ENCODE measurements at regions not wholly inside any gene's neighbourhood (a gene's known extent, or its start where the extent isn't known, plus 50 kb on each side); places are given as distances from the start of the nearest gene placed in this dataset.

GRCh38 chr14:23861666-23862065 is 91.9 kb upstream of the DHRS4 start:
- no peaks in the 10 kb centered on the region for H3K9me3 ChIP-seq (ENCODE audit: control insufficient read depth in 4 of 4, insufficient read depth in 3 of 4, low read length in 3 of 4)
- DNase-seq (peak; percentile 64 to 66 (median 65)), ATAC-seq (ENCODE audit: insufficient read depth, low FRiP score) (no peak)
- no peak for TF ChIP-seq CTCF (IDR thresholded peaks at IDR 0.05; ENCODE audit: control extremely low read depth, extremely low read depth)
- H3K4me3 ChIP-seq, result no peak overlapping the region
- peaks cover 0 to 9% (median 0%) of the 10 kb centered on the region in 5 donors for H3K4me1 ChIP-seq (ENCODE audit: control insufficient read depth in 5 of 5, insufficient read depth in 5 of 5, low read length in 5 of 5)
- no peaks in the 10 kb centered on the region for H3K36me3 ChIP-seq (ENCODE audit: control insufficient read depth in 4 of 4, insufficient read depth in 4 of 4, low read length in 4 of 4)
- no peak overlapping the region for H3K27ac ChIP-seq (ENCODE audit: low read depth in 1 of 2, low read length in 1 of 2)
- no peaks in the 10 kb centered on the region for H3K27me3 ChIP-seq (ENCODE audit: control insufficient read depth in 3 of 3, insufficient read depth in 3 of 3, low read length in 2 of 3)
- WGBS, 2 donors, result 24 to 67% methylated on average over 2 of the region's 2 CpGs
- no peak overlapping the region for H3K9ac ChIP-seq (ENCODE audit: insufficient read depth in 1 of 2, low read length in 2 of 2)

DNA sequence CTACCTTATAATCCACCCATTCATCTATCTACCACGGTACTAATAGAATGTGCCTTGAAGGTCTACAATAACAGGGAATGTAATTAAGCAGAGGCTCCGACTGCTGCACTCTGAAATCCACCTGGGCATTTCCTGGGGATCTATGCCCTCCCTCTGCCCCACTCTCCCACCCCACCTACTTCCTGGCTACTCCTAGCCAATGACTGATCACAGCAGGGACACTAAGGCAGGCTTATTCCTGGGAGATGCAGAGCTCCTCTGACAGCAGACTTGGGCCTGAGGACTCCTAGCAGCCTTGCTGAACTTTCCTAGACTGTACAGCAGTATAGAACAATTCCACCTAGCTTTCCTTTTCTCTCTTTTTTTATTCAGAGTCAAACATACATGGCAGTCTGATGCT is 91.1 kb upstream of the DHRS4 start:
- Histone ChIP-seq H3K36me3 (ENCODE audit: control insufficient read depth in 4 of 4, insufficient read depth in 4 of 4, low read length in 4 of 4) (no peaks in the 10 kb centered on the region), H3K9me3 (ENCODE audit: control insufficient read depth in 4 of 4, insufficient read depth in 3 of 4, low read length in 3 of 4) (no peaks in the 10 kb centered on the region), H3K4me3 (no peak overlapping the region), H3K9ac (ENCODE audit: insufficient read depth in 1 of 2, low read length in 2 of 2) (no peak overlapping the region), H3K27ac (ENCODE audit: low read depth in 1 of 2, low read length in 1 of 2) (no peak overlapping the region), H3K27me3 (ENCODE audit: control insufficient read depth in 3 of 3, insufficient read depth in 3 of 3, low read length in 2 of 3) (no peaks in the 10 kb centered on the region), H3K4me1 (ENCODE audit: control insufficient read depth in 5 of 5, insufficient read depth in 5 of 5, low read length in 5 of 5) (peaks cover 0 to 9% (median 0%) of the 10 kb centered on the region in 5 donors)
- DNase-seq, result no peak
- WGBS, 2 donors, result 76 to 89% methylated on average over 2 of the region's 2 CpGs
- no peak for TF ChIP-seq CTCF (IDR thresholded peaks at IDR 0.05; ENCODE audit: control extremely low read depth, extremely low read depth)
- ATAC-seq (ENCODE audit: insufficient read depth, low FRiP score), result no peak

- no peaks in the 10 kb centered on the region for H3K36me3 ChIP-seq (ENCODE audit: control insufficient read depth in 4 of 4, insufficient read depth in 4 of 4, low read length in 4 of 4)
- no peak for TF ChIP-seq CTCF (IDR thresholded peaks at IDR 0.05; ENCODE audit: control extremely low read depth, extremely low read depth)
- H3K27me3 ChIP-seq (ENCODE audit: control insufficient read depth in 3 of 3, insufficient read depth in 3 of 3, low read length in 2 of 3), result no peaks in the 10 kb centered on the region
- peaks cover 0 to 9% (median 0%) of the 10 kb centered on the region in 5 donors for H3K4me1 ChIP-seq (ENCODE audit: control insufficient read depth in 5 of 5, insufficient read depth in 5 of 5, low read length in 5 of 5)
- no peak overlapping the region for H3K9ac ChIP-seq (ENCODE audit: insufficient read depth in 1 of 2, low read length in 2 of 2)
- no peaks in the 10 kb centered on the region for H3K9me3 ChIP-seq (ENCODE audit: control insufficient read depth in 4 of 4, insufficient read depth in 3 of 4, low read length in 3 of 4)
- WGBS, 2 donors, result 96 to 98% methylated on average over 1 of the region's 1 CpG
- DNase-seq, result no peak
- H3K4me3 ChIP-seq, result no peak overlapping the region
- no peak overlapping the region for H3K27ac ChIP-seq (ENCODE audit: low read depth in 1 of 2, low read length in 1 of 2)
- ATAC-seq (ENCODE audit: insufficient read depth, low FRiP score), result no peak
Observed at GRCh38 chr14:23863836-23864235, 89.7 kb upstream of the DHRS4 start.

DNA sequence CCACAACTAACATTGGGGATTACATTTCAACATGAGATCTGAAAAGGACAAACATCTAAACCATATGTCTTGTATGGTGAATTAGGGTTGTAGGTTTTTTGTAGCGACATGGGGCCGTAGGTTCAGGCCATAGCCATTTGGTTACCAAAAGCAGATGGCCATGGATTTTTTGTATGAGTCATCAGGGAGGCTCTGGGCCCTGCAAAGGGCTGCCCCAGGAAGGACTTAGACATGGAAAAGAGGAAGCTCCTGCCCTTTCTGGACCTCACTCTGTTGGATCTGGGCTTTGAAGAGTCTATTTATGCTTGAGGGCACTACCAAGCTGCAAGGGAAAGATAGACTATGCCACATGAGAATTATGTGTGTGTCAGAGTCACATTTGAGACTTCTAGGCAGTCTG is 89.3 kb upstream of the DHRS4 start:
- H3K4me3 ChIP-seq, result no peak overlapping the region
- DNase-seq (no peak), ATAC-seq (ENCODE audit: insufficient read depth, low FRiP score) (no peak)
- H3K27ac ChIP-seq (ENCODE audit: low read depth in 1 of 2, low read length in 1 of 2), result no peak overlapping the region
- H3K36me3 ChIP-seq (ENCODE audit: control insufficient read depth in 4 of 4, insufficient read depth in 4 of 4, low read length in 4 of 4), result no peaks in the 10 kb centered on the region
- no peak for TF ChIP-seq CTCF (IDR thresholded peaks at IDR 0.05; ENCODE audit: control extremely low read depth, extremely low read depth)
- H3K9me3 ChIP-seq (ENCODE audit: control insufficient read depth in 4 of 4, insufficient read depth in 3 of 4, low read length in 3 of 4), result no peaks in the 10 kb centered on the region
- H3K27me3 ChIP-seq (ENCODE audit: control insufficient read depth in 3 of 3, insufficient read depth in 3 of 3, low read length in 2 of 3), result no peaks in the 10 kb centered on the region
- no peak overlapping the region for H3K9ac ChIP-seq (ENCODE audit: insufficient read depth in 1 of 2, low read length in 2 of 2)
- peaks cover 0 to 9% (median 0%) of the 10 kb centered on the region in 5 donors for H3K4me1 ChIP-seq (ENCODE audit: control insufficient read depth in 5 of 5, insufficient read depth in 5 of 5, low read length in 5 of 5)
- WGBS, 2 donors, result 85 to 93% methylated on average over 2 of the region's 2 CpGs
